ENCODE measurements at regions not wholly inside any gene's neighbourhood (a gene's known extent, or its start where the extent isn't known, plus 50 kb on each side); places are given as distances from the start of the nearest gene placed in this dataset.

DNA sequence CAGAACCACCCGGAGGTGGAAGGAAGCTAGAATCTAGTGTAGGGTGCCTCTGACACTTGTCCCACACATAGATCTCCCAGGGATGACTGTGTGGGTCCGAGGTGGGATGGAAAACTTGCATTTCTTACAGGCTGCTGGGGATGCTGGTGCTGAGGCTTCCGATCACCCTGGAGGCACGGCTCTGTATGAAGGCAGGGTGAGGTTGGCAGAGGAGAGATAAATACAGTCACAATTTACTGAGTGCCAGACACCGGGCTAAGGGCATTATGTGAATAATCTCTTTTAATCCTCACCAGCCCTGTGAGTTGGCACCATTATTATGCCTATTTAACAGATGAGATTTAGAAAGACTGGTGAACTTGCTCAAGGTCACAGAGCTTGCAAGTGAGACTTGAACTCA is 250.2 kb upstream of the RREB1 start:
- intact Hi-C loops (cut with micrococcal nuclease) = no loop called here
- DNase-seq (no peak), ATAC-seq (no peak)
- H3K9me3 Mint-ChIP-seq = no peaks in the 10 kb centered on the region
- no peak overlapping the region for H3K27ac Mint-ChIP-seq
- POLR2A ChIA-PET = interaction anchor here (1.0 kb wide), 1 partner anchor 8 kb away, joined by 5 read pairs; no protein-coding TSS in a partner anchor
- no peak overlapping the region for H3K4me3 Mint-ChIP-seq
- CTCF ChIA-PET = no interaction called here
- TF ChIP-seq, protein P1, sequence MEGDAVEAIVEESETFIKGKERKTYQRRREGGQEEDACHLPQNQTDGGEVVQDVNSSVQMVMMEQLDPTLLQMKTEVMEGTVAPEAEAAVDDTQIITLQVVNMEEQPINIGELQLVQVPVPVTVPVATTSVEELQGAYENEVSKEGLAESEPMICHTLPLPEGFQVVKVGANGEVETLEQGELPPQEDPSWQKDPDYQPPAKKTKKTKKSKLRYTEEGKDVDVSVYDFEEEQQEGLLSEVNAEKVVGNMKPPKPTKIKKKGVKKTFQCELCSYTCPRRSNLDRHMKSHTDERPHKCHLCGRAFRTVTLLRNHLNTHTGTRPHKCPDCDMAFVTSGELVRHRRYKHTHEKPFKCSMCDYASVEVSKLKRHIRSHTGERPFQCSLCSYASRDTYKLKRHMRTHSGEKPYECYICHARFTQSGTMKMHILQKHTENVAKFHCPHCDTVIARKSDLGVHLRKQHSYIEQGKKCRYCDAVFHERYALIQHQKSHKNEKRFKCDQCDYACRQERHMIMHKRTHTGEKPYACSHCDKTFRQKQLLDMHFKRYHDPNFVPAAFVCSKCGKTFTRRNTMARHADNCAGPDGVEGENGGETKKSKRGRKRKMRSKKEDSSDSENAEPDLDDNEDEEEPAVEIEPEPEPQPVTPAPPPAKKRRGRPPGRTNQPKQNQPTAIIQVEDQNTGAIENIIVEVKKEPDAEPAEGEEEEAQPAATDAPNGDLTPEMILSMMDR (IDR thresholded peaks at IDR 0.05) = no peak
- no peaks in the 10 kb centered on the region for H3K27me3 Mint-ChIP-seq
- peaks cover 22% of the 10 kb centered on the region for H3K4me1 Mint-ChIP-seq (ENCODE audit: low read depth)
- peaks cover 1% of the 10 kb centered on the region for H3K36me3 Mint-ChIP-seq (ENCODE audit: low read depth)

DNA sequence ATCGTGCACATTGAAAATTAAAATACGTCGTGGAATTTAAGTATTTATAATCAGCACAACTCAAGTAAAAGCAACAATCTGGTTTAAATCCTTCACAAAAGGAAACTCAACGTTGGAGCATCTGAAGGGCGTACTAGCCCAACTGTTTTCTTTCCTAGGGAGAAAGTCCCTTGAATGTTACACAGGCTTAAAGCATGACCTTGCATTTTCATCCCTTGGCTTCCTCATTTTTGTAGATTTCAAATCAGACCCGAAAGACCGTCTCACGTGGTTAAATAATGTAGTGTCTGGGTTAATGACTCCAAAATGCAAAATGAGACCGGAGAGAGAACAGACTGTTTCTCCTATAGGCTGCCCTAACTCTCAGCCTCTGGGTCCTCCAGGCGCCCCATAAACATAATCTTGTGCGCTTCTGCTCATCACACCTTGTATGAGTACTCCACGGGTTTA is 249.2 kb upstream of the RREB1 start:
- Mint-ChIP-seq H3K9me3 (no peaks in the 10 kb centered on the region), H3K4me1 (ENCODE audit: low read depth) (peaks cover 22% of the 10 kb centered on the region), H3K4me3 (no peak overlapping the region), H3K27me3 (no peaks in the 10 kb centered on the region), H3K36me3 (ENCODE audit: low read depth) (peaks cover 1% of the 10 kb centered on the region), H3K27ac (no peak overlapping the region)
- TF ChIP-seq, protein P1 (IDR thresholded peaks at IDR 0.05) = no peak
- CTCF ChIA-PET = interaction anchor here (1.2 kb wide), 1 partner anchor 385 kb away, joined by 3 read pairs; no protein-coding TSS in a partner anchor
- ATAC-seq (no peak), DNase-seq (no peak)
- POLR2A ChIA-PET = no interaction called here
- intact Hi-C loops (cut with micrococcal nuclease) = no loop called here

DNA sequence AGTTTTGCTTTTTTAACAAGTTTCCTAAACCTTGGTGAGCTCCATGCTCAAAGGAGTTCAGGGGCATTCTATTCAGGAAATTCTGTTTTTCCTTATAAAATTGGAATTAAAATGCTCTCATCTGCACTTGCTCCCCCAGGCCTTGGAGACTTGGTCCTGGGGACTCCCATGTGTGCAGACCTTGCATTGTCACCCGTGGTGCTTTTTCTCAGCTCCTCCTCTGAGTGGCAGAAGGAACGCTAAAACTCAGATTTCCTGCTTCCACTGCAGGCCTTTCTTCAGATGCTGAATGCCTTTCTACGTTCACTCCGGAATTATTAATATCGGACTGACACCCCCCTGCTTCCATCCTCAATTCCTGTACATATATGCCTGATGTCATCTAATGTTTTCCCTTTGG is 248.7 kb upstream of the RREB1 start:
- intact Hi-C loops (cut with micrococcal nuclease) = no loop called here
- Mint-ChIP-seq H3K27me3 (no peaks in the 10 kb centered on the region), H3K9me3 (no peaks in the 10 kb centered on the region), H3K4me3 (no peak overlapping the region), H3K36me3 (ENCODE audit: low read depth) (peaks cover 1% of the 10 kb centered on the region), H3K4me1 (ENCODE audit: low read depth) (peaks cover 22% of the 10 kb centered on the region), H3K27ac (no peak overlapping the region)
- CTCF ChIA-PET = interaction anchor here (1.2 kb wide), 1 partner anchor 384 kb away, joined by 3 read pairs; no protein-coding TSS in a partner anchor
- POLR2A ChIA-PET = no interaction called here
- DNase-seq = no peak
- TF ChIP-seq, protein P1 (IDR thresholded peaks at IDR 0.05) = no peak
- no peak for ATAC-seq

DNA sequence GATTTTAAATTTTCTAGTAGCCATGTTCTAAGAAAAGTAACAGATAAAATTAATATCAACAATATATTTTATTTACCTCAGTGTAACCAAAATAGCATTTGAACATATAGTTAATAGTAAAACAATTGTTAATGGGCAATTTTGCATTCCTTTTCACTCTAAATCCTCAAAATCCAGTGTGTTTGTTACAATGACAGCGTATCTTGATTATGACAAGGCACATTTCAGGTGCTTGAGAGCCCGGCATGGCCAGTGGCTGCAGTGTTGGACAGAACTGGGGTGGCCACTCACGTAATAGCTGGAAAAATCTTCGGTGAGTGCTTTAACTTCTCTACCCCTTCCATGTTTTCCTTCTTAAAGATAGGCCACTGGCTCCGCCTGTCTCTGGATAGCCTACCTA is 248.0 kb upstream of the RREB1 start:
- TF ChIP-seq, protein P1 (IDR thresholded peaks at IDR 0.05) = no peak
- Mint-ChIP-seq H3K27me3 (no peaks in the 10 kb centered on the region), H3K4me3 (no peak overlapping the region), H3K9me3 (no peaks in the 10 kb centered on the region), H3K27ac (no peak overlapping the region), H3K36me3 (ENCODE audit: low read depth) (peaks cover 1% of the 10 kb centered on the region), H3K4me1 (ENCODE audit: low read depth) (peaks cover 19% of the 10 kb centered on the region)
- DNase-seq = no peak
- ChIA-PET CTCF (interaction anchor here (1.2 kb wide), 1 partner anchor 384 kb away, joined by 3 read pairs; no protein-coding TSS in a partner anchor), POLR2A (no interaction called here)
- intact Hi-C loops (cut with micrococcal nuclease) = no loop called here
- no peak for ATAC-seq

DNA sequence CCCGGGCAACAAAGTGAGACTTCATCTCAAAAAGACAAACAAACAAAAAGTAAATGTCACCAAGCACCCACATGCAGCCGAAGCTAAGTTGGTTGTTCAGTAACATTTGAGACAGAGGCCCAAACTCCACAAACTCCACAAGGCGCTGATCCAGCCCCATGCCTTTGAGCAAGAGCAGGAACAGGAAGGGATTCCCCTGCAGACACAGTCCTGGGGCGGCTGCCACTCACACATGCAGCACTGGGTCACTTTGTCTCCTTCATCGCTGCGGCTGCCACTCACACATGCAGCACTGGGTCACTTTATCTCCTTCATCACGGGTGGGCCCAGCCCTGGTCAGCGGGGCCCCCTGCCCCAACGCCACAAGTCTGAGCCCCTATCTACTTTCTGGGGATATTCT is 246.9 kb upstream of the RREB1 start:
- TF ChIP-seq, protein P1 (IDR thresholded peaks at IDR 0.05) = no peak
- Mint-ChIP-seq H3K27me3 (no peaks in the 10 kb centered on the region), H3K27ac (no peak overlapping the region), H3K9me3 (no peaks in the 10 kb centered on the region), H3K36me3 (ENCODE audit: low read depth) (peaks cover 1% of the 10 kb centered on the region), H3K4me3 (no peak overlapping the region), H3K4me1 (ENCODE audit: low read depth) (peaks cover 14% of the 10 kb centered on the region)
- no peak for ATAC-seq
- POLR2A ChIA-PET = no interaction called here
- DNase-seq = no peak
- intact Hi-C loops (cut with micrococcal nuclease) = no loop called here
- CTCF ChIA-PET = interaction anchor here (1.1 kb wide), 1 partner anchor 378 kb away, joined by 3 read pairs; no protein-coding TSS in a partner anchor

Data from activated CD8-positive, alpha-beta T cell treated with anti-CD3 and anti-CD28 coated beads for 36 hours (primary cell).